Dedifferentiated amniotic fluid mesenchymal stem cell (primary cell): ENCODE measurements at regions not wholly inside any gene's neighbourhood (a gene's known extent, or its start where the extent isn't known, plus 50 kb on each side); places are given as distances from the start of the nearest gene placed in this dataset.

Experiments used
- DNase-seq: peaks from one replicate; pipeline ENCODE4 v3.0.0-alpha.2; 2016; ENCODE audit errors: extremely low spot score

GRCh38 chr1:54497338-54497737, 50.7 kb upstream of the ACOT11 start:
- no peak for DNase-seq

- DNase-seq, result no peak
These were observed 52.1 kb upstream of the ACOT11 start for GRCh38 chr1:54495954-54496353.

GRCh38 chr1:54493608-54494007, 54.4 kb upstream of the ACOT11 start:
- DNase-seq, result no peak

GRCh38 chr1:54490361-54491248, 57.4 kb upstream of the ACOT11 start:
- DNase-seq, result no peak

- no peak for DNase-seq
These were observed 58.3 kb upstream of the ACOT11 start for GRCh38 chr1:54489627-54490250.

- peak; percentile 51 for DNase-seq
These were observed 59.0 kb upstream of the ACOT11 start for GRCh38 chr1:54488779-54489626.

- DNase-seq, result peak; percentile 76
These were observed 59.8 kb upstream of the ACOT11 start for GRCh38 chr1:54488065-54488750.

GRCh38 chr1:54487571-54488050, 60.4 kb upstream of the ACOT11 start:
- DNase-seq, result no peak

GRCh38 chr1:54486907-54487306, 61.1 kb upstream of the ACOT11 start:
- DNase-seq, result no peak

- no peak for DNase-seq
These were observed 62.6 kb upstream of the ACOT11 start for GRCh38 chr1:54485416-54485815.

GRCh38 chr1:54483875-54484437, 64.1 kb upstream of the ACOT11 start:
- no peak for DNase-seq

GRCh38 chr1:54481201-54481884, 66.7 kb upstream of the ACOT11 start:
- no peak for DNase-seq

GRCh38 chr1:54480525-54480848, 67.5 kb upstream of the ACOT11 start:
- no peak for DNase-seq

GRCh38 chr1:54479841-54480524, 68.0 kb upstream of the ACOT11 start:
- DNase-seq, result no peak

GRCh38 chr1:54479251-54479650, 68.8 kb upstream of the ACOT11 start:
- no peak for DNase-seq

GRCh38 chr1:54477153-54477561, 70.9 kb upstream of the ACOT11 start:
- no peak for DNase-seq

- no peak for DNase-seq
These were observed 70.4 kb upstream of the SSBP3 start for GRCh38 chr1:54476530-54477109.

GRCh38 chr1:54475946-54476516, 69.8 kb upstream of the SSBP3 start:
- DNase-seq, result no peak

- DNase-seq, result no peak
These were observed 69.2 kb upstream of the SSBP3 start for GRCh38 chr1:54475357-54475881.
